Frontal cortex (tissue), 3 donors: ENCODE measurements at regions not wholly inside any gene's neighbourhood (a gene's known extent, or its start where the extent isn't known, plus 50 kb on each side); places are given as distances from the start of the nearest gene placed in this dataset.
"Not testable (repeated sequence)": the region's sequence is repeated elsewhere in the genome, so short reads cannot be mapped to it uniquely, and the experiment has no call there.

Experiments
- DNase-seq, 2 donors: peaks; one replicate each; pipeline ENCODE4 v3.0.0; 2012; ENCODE audit warnings: low spot score in 2 of 2
- FAIRE-seq: peaks from 2 replicates; lab custom pipeline; 2012; peaks lifted over from hg19 to GRCh38; lab: Jason Lieb, UNC
- donor health status: control.
- donor health status: control.
- donor health status: control.

DNA sequence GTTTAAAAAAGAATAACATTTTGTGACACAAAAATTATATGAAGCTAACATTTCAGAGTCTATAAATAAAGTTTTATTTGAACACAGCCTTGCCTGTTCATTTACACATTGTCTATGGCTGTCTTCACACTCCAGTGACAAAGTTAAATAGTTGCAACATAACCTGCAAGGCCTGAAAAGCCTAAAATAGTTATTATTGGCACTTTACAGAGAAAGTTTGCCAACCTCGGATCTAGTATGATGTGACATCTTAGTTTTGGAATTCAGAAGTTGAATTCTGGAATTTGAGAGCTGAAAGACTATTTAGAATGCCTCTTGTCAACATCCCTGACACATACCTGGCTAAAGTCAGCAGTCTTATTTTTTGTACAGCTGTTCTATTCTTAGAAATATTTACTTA is 68.3 kb downstream of the DYRK2 start:
- DNase-seq (no peak), FAIRE-seq (no peak)

- not testable (repeated sequence) for FAIRE-seq, DNase-seq
These were observed 70.8 kb downstream of the DYRK2 start for GRCh38 chr12:67719303-67719702.

GRCh38 chr12:67720351-67720856 is 71.9 kb downstream of the DYRK2 start:
- no peak for DNase-seq
- FAIRE-seq = no peak

DNA sequence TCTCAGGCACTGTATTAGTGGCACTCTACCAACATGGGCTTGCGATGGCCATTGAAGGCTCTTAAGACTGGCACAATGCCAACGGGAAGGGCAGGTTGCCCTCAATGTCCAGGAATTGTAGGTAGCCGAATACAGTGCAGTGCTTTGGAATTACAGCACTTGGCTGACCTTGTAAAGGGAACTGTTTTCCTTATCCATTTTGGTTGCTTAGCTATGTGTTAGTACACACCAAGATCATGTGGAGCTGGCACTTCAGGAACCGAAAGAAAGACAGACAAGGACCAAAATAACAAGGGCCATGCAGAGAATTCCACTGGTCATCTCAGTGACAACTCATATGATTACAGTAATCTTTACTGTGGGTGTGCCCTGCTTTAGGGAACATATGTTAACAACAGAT is 72.7 kb downstream of the DYRK2 start:
- FAIRE-seq = no peak
- DNase-seq = no peak

DNA sequence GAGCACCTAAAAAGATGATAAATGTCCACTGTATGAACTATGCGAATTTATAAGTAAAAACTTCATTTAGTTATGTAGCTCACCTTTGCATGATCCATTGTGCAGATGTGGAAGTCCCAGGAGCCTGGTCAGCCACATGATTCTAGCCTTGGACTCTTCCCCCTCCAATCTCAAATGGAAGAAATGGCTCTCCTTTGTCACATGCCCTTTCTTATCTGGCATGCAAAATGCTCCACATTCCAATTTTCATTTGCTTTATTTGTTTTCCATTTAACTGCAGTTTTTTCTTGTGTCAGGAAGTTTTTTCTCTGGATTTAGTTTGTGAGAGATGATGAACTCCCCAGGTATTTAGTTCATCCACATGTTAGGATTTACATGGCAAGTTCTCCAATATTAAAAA is 73.8 kb downstream of the DYRK2 start:
- DNase-seq (no peak), FAIRE-seq (no peak)

GRCh38 chr12:67726868-67727267 is 78.3 kb downstream of the DYRK2 start:
- FAIRE-seq = no peak
- no peak for DNase-seq

- FAIRE-seq = no peak
- no peak for DNase-seq
These were observed 79.4 kb downstream of the DYRK2 start for GRCh38 chr12:67727702-67728666.

DNA sequence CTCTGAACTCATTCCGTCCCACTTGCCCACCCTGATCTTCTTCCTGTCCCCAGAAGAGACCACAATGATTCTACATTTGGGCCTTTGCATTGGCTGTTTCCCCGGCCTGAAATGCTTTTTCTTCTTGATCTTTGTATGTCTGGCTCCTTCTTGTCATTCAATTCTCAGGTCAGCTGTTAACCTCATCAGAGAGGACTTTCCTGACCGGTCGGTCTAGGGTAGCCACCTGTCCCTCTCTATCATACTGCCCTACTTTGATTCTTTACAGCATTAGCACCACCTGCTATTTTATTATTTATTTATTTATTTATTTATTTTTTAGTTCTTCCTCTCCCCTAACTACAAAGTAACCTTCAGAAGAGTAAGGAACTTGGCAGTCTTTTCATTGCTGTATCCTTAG is 84.3 kb downstream of the DYRK2 start:
- DNase-seq = no peak
- no peak for FAIRE-seq

DNA sequence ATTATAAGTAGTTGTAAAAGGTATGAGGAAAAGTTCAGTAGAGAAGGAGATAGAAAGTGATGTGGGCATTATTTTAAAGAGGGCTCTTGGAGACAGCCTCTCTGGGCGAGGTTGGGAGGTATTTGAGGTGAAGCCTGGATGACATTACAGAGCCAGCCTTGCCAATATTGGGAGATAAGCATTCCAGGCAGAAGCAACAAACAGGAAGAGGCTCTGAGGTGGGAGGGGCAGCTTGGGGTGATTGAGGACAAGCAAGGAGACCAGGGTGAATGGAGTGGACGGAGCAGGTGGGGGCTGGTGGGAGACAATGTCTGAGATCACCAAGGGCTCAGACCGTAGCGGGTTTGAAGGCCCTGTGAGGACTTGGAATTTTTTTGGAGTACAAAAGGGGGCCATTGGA is 87.3 kb downstream of the DYRK2 start:
- no peak for FAIRE-seq
- DNase-seq = no peak

- FAIRE-seq (no peak), DNase-seq (no peak)
These were observed 92.2 kb downstream of the DYRK2 start for GRCh38 chr12:67740711-67741110.

- DNase-seq = no peak
- FAIRE-seq = no peak
These were observed 92.7 kb downstream of the DYRK2 start for GRCh38 chr12:67741270-67741669.

DNA sequence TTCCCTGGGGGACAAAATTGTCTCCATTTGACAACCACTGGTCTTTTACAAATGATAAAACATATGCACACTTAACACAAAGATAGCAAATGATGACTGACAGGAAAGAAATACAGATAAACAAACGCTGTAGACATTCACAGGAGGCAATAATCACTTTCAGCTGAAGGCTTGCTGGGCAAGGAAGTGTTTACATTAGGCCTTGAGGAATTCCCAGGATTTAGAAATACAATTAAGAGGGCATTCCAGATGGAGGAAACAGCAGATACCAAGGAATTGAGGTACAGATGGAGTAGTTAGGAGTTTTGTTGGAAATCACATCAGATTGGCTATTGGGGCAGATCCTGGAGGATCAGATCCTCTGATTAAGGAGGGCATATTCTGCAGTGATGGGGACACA is 93.9 kb downstream of the DYRK2 start:
- DNase-seq = no peak
- no peak for FAIRE-seq

GRCh38 chr12:67747869-67748742 is 99.6 kb downstream of the DYRK2 start:
- DNase-seq (no peak), FAIRE-seq (no peak)

- DNase-seq = no peak
- FAIRE-seq = no peak
These were observed 100.1 kb downstream of the DYRK2 start for GRCh38 chr12:67748743-67749040.

DNA sequence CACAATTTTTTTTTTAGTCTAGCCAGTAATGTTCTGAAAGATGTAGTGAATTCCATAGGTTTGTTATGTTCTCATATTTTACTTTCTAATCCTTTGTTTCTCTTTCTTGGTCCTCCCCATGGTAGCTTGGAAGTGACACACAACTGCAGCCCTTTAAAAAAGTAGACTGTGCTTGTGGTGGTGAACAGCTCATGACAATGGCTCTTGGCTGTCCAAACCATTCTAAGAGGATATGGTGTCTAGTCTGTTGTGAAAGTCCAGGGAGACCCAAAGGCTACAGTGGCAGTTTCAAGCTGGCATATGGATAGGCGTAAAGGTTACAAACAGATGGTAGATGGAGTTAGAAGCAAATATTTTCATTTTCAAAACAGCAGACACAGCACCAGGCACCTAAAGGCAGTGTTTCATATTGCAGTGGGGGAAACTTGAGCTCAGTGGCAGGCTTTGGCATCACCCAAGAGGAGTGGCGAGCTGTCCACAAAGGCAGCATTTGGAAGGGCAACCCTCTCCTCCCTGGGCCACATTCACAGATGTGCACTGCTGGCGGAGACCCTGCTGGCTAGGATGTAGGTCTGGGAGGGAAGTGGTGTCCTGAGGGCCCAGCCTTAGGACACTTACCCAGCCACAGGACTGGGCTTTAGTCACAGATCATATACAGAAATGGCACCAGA is 102.1 kb downstream of the DYRK2 start:
- DNase-seq (no peak), FAIRE-seq (no peak)

DNA sequence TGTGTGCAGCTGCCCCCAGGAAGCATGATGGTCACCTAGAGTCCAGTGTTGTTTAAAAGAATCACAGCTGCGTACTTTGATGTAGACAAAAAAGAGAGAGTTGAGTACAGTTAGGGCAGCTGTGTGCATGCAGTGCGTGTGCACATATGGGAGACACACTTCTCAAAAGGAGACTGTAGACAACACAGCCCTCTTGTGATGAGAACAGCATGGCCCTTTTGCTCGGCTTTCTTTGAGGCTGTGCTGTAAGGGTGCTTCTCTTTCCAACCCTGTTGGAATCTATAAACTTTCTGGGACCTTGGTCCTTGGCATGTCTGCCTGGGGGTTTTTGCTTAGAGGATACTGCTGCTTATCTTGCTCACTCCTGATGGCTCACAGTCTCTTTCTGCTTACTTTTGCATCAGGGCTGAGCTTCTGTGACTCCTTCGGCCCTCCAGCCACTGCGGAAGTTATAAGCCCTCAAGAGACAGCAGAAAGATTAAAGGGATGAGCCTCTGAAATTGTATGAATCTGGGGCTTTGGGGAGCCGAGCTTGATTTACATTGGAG is 102.9 kb downstream of the DYRK2 start:
- FAIRE-seq (no peak), DNase-seq (no peak)

GRCh38 chr12:67752226-67752732 is 103.7 kb downstream of the DYRK2 start:
- no peak for DNase-seq
- FAIRE-seq = no peak

DNA sequence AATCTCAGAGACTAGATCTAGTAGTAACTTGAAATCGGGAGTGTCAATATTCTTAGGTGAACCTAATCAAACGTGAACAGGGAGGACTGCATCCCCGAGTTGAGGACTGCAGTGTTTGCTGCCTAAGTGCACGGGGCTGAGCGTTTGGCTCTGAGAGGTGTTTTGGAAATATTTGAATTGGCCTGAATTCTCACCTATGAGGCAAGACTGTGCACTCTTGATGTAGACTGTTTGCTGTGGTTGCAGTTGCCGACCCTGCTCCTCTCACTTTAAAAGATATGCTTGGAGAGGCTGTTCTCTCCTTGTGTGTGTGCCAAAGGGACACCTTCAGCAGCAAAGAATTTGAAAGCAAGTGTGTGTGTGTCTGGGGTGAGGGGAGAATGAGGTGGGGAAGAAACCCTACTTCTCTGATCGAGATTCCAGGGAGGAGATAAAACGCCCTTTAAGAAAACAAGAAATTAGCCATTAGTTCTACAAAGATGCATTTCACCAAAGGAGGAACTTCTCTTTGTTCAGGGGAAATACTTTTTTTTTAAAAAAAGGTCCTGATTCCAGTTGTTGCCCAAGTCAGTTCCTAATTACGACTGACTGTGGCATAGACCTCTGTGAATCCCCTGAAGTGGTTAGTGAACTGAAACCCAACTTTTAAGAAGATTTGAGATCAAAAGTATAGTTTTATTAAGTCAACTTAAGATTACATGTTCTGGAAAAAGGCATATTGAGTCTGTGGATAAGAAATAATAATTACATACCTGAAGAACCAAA is 106.6 kb downstream of the DYRK2 start:
- DNase-seq (no peak), FAIRE-seq (no peak)

DNA sequence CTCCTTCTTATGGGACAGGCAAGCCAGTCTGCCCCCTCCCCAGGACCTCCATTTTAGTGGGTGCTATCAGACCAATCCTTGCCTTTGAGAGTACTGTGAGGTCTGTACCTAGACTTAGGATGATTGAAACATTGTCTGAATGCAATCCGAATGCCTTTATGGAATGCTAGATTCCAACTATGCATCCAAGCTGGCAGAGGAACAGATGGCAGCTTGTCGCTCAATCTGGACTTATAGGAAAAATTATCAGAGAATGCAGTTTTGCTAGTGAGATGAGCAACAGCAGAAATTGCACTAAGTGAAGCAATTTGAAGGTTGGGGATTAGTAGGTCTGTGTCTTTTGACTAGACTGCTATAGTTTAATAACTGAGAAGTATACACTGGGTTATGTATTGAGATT is 109.1 kb downstream of the DYRK2 start:
- FAIRE-seq (no peak), DNase-seq (no peak)
